Ascending aorta (tissue), 2 donors: ENCODE measurements at regions not wholly inside any gene's neighbourhood (a gene's known extent, or its start where the extent isn't known, plus 50 kb on each side); places are given as distances from the start of the nearest gene placed in this dataset.
"Not testable (repeated sequence)": the region's sequence is repeated elsewhere in the genome, so short reads cannot be mapped to it uniquely, and the experiment has no call there.

ENCODE experiments used
- DNase-seq, 2 donors: peaks; one replicate each; pipeline ENCODE4 v3.0.0-alpha.2; 2019; ENCODE audit warnings: low spot score in 2 of 2
- H3K27ac ChIP-seq, 2 donors: fragments of 200-600 bp; sonication (generic); one replicate each; pipeline ENCODE4 v1.5.1; 2016 to 2017; ENCODE audit warnings: mild to moderate bottlenecking in 1 of 2
- H3K27me3 ChIP-seq: fragments of 200-600 bp; sonication (generic); one replicate; pipeline ENCODE4 v1.5.1; 2017
- H3K36me3 ChIP-seq, 2 donors: fragments of 200-600 bp; sonication (generic); one replicate each; pipeline ENCODE4 v1.5.1; 2016
- H3K4me1 ChIP-seq, 2 donors: fragments of 200-600 bp; sonication (generic); one replicate each; pipeline ENCODE4 v1.5.1; 2016 to 2017; ENCODE audit warnings: mild to moderate bottlenecking in 1 of 2
- H3K4me3 ChIP-seq, 2 donors: fragments of 200-600 bp; sonication (generic); one replicate each; pipeline ENCODE4 v1.5.1; 2016 to 2017; ENCODE audit warnings: mild to moderate bottlenecking in 1 of 2
- H3K9me3 ChIP-seq, 2 donors: fragments of 200-600 bp; sonication (generic); one replicate each; pipeline ENCODE4 v1.5.1; 2016
- intact Hi-C: fragments of 100-400 bp; cut with DNase I; formaldehyde crosslinking; loops from one replicate; pipeline ENCODE4 v1.15.1; 2023

DNA sequence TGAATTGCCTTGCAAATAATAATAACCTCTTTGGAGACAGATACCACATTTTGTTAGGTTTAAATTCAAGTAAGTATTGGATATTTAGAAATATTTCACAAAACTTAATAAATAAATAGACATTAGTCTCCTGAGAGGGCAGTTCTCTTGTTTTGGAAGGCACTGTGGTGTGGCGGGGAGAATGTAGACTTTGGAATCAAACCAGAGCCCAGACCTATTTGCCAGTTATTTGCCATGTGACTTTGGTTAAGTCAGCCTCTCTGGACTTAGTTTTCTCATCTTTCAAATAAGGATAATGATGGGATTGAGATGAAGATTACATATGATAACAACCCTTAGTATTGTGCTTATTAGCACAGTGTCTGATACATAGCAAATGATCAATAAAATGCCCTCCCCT is 1835.6 kb downstream of the KHDRBS2 start:
- DNase-seq, H3K4me1 ChIP-seq, H3K27ac ChIP-seq, H3K36me3 ChIP-seq, H3K9me3 ChIP-seq, intact Hi-C loops, H3K4me3 ChIP-seq, H3K27me3 ChIP-seq: not testable (repeated sequence)

DNA sequence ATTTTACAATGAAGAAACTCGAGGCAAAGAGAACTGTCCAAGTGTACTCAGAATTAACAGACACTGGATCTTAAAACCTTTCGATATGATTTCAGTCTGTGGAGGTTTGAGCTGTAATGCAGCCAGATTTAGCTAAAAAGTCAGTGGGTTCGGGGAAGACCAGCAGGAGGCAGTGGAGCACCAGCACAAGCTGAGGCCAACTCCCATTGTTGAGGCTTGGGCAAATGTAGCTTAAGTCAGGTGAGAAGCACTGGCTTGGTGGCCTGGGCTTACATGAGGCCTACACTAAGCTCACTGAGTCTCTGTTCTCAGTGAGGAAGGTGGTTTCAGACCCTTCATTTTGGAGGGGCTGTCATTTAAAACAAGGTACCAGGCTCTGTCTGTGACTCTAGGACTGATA is 1841.5 kb downstream of the KHDRBS2 start:
- intact Hi-C loops, H3K27me3 ChIP-seq, H3K4me3 ChIP-seq, H3K4me1 ChIP-seq, H3K36me3 ChIP-seq, H3K9me3 ChIP-seq, H3K27ac ChIP-seq, DNase-seq: not testable (repeated sequence)

- H3K36me3 ChIP-seq, H3K4me1 ChIP-seq, intact Hi-C loops, H3K4me3 ChIP-seq, H3K27ac ChIP-seq, H3K27me3 ChIP-seq, DNase-seq, H3K9me3 ChIP-seq: not testable (repeated sequence)
Observed at GRCh38 chr6:60439709-60440108, 1846.3 kb downstream of the KHDRBS2 start.

GRCh38 chr6:60422691-60423090 is 1863.3 kb downstream of the KHDRBS2 start:
- H3K4me1 ChIP-seq, H3K36me3 ChIP-seq, H3K27ac ChIP-seq, H3K27me3 ChIP-seq, DNase-seq, H3K4me3 ChIP-seq, H3K9me3 ChIP-seq, intact Hi-C loops: not testable (repeated sequence)

GRCh38 chr6:60416118-60416517 is 1869.9 kb downstream of the KHDRBS2 start:
- H3K36me3 ChIP-seq, H3K27me3 ChIP-seq, DNase-seq, H3K4me1 ChIP-seq, intact Hi-C loops, H3K9me3 ChIP-seq, H3K4me3 ChIP-seq, H3K27ac ChIP-seq: not testable (repeated sequence)

GRCh38 chr6:60408747-60409146 is 1877.3 kb downstream of the KHDRBS2 start:
- intact Hi-C loops, H3K27ac ChIP-seq: not testable (repeated sequence)

DNA sequence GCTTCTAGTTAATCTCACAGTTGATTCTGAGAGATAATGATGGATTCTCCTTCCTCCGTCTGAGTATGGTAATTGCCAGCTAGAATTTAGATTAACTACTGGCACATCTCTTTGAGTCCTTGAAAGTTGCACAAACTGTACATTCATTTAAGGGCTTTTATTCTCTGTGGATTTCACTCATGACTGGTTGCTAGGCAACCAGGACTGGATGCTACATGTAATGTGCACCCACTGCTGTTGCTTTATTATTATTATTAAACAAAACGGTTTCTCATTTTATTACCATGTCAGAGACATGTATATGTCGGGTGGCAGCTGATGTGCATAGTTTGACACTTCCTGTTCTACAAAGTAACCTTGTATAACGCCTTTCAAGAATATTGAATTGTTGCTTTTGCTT is 1882.8 kb downstream of the KHDRBS2 start:
- DNase-seq, H3K9me3 ChIP-seq, H3K4me3 ChIP-seq, H3K27ac ChIP-seq, intact Hi-C loops, H3K4me1 ChIP-seq, H3K27me3 ChIP-seq, H3K36me3 ChIP-seq: not testable (repeated sequence)

More at GRCh38 chr6:60408747-60409146, 1877.3 kb downstream of the KHDRBS2 start:
- H3K27me3 ChIP-seq, H3K4me1 ChIP-seq, DNase-seq, H3K36me3 ChIP-seq, H3K4me3 ChIP-seq, H3K9me3 ChIP-seq: not testable (repeated sequence)

GRCh38 chr6:60402490-60402889 is 1883.5 kb downstream of the KHDRBS2 start:
- H3K27ac ChIP-seq, H3K4me3 ChIP-seq, H3K27me3 ChIP-seq, H3K36me3 ChIP-seq, DNase-seq, intact Hi-C loops, H3K4me1 ChIP-seq, H3K9me3 ChIP-seq: not testable (repeated sequence)

DNA sequence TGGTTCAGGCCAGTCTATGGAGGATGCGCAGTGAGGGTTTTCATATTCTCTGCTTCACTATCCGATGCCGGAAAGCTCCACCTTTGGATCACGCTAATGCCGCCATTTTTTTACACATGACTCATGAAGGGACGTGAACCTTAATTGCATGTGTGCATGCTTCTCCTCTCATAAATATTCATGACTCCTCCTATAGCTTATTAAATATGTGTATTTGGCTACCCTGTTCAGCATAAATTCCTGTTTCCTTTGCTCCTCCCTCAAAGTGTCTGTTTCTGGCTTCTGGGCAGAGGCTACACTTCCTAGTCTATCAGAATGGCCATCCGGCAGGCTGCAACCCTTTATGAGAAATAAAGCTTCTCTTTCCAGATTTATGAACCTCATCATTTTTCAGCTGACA is 1890.8 kb downstream of the KHDRBS2 start:
- intact Hi-C loops, H3K27ac ChIP-seq, H3K27me3 ChIP-seq, H3K36me3 ChIP-seq, DNase-seq, H3K4me1 ChIP-seq, H3K9me3 ChIP-seq, H3K4me3 ChIP-seq: not testable (repeated sequence)

DNA sequence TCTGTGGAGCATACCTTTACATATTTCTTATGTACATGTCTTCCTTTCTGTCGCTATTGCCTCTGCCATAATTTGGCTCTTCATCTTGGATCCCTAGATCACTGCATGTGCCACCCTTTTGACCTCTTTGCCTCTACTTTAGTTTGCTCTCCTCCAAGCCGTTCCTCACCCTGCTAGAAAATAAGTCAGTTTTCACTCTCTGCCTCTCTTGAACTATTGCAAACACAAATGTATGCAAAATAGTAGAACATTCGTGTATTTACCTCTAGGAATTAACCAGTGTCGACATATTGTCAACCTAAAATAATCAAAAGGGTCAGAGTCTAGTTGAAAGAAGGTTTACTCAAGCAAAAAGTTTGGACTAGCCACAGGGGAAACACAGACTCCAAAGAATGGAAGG is 1893.1 kb downstream of the KHDRBS2 start:
- intact Hi-C loops, H3K4me3 ChIP-seq, H3K9me3 ChIP-seq, DNase-seq, H3K27me3 ChIP-seq, H3K36me3 ChIP-seq, H3K27ac ChIP-seq, H3K4me1 ChIP-seq: not testable (repeated sequence)

DNA sequence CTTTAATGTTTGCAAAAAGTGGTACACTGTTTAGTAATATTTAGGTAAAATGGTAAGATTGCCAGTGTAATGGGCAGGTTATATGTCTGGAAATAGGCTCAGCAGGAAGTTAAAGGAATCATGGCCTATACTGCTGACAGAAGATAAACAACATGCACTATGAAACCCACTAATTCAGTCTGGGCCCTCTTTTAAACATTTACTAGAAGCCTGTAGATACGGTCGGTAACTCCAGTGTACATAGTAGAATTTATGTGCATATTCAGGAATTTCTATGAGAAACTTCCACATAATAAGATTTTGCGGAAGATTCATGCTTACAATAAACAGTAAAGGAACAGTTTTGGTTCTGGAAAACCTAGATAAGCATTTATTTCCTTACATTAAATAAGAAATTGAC is 1896.9 kb downstream of the KHDRBS2 start:
- H3K9me3 ChIP-seq, intact Hi-C loops, H3K27me3 ChIP-seq, DNase-seq, H3K4me1 ChIP-seq, H3K4me3 ChIP-seq, H3K27ac ChIP-seq, H3K36me3 ChIP-seq: not testable (repeated sequence)

DNA sequence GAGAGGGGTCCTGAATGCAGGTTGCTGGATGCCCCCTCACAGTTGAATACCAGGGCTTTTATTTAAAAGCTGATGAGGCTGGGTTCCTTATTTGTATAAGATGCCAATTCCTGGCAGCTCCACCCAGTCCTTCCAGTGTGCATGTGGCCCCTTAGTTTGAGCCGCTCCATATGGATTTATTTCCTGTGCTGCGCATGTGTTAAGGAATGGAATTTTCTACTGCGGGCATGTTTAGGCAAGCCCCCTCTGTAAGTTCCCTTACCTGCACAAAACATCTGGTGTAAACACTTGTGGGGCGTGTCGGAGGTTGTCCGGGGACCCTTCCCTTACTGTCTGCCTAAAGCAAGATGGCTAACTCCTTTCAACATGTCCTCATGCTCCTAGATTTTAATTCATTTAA is 1901.4 kb downstream of the KHDRBS2 start:
- H3K27ac ChIP-seq, H3K27me3 ChIP-seq, H3K9me3 ChIP-seq, DNase-seq, H3K36me3 ChIP-seq, H3K4me1 ChIP-seq, intact Hi-C loops, H3K4me3 ChIP-seq: not testable (repeated sequence)

- intact Hi-C loops, H3K4me1 ChIP-seq, H3K27ac ChIP-seq, DNase-seq, H3K36me3 ChIP-seq, H3K4me3 ChIP-seq, H3K27me3 ChIP-seq, H3K9me3 ChIP-seq: not testable (repeated sequence)
Observed at GRCh38 chr6:60382771-60383170, 1903.3 kb downstream of the KHDRBS2 start.

GRCh38 chr6:60374078-60374477 is 1911.9 kb downstream of the KHDRBS2 start:
- H3K9me3 ChIP-seq, H3K36me3 ChIP-seq, DNase-seq, H3K4me3 ChIP-seq, intact Hi-C loops, H3K4me1 ChIP-seq, H3K27me3 ChIP-seq, H3K27ac ChIP-seq: not testable (repeated sequence)

- H3K27me3 ChIP-seq, intact Hi-C loops, DNase-seq, H3K36me3 ChIP-seq, H3K4me1 ChIP-seq, H3K4me3 ChIP-seq, H3K9me3 ChIP-seq, H3K27ac ChIP-seq: not testable (repeated sequence)
Observed at GRCh38 chr6:60367800-60368199, 1918.2 kb downstream of the KHDRBS2 start.
